ENCODE measurements at regions not wholly inside any gene's neighbourhood (a gene's known extent, or its start where the extent isn't known, plus 50 kb on each side); places are given as distances from the start of the nearest gene placed in this dataset.

- TF ChIP-seq POLR2AphosphoS5 (IDR thresholded peaks at IDR 0.05; ENCODE audit: low read depth, low read length) = no peak
- no peak for TF ChIP-seq SIN3A (IDR thresholded peaks at IDR 0.05; ENCODE audit: borderline replicate concordance, insufficient read depth, low read length)
- TF ChIP-seq REST (IDR thresholded peaks at IDR 0.05; ENCODE audit: insufficient read depth in 1 of 2, low read depth in 2 of 2, low read length in 2 of 2) = no peak
- no peak for TF ChIP-seq TAF1 (IDR thresholded peaks at IDR 0.05; ENCODE audit: borderline replicate concordance, insufficient read depth, low read length)
Observed at GRCh38 chr5:100683881-100684280, 148.7 kb downstream of the FAM174A start.
